Smooth muscle cell (in vitro differentiated cells): ENCODE measurements at regions not wholly inside any gene's neighbourhood (a gene's known extent, or its start where the extent isn't known, plus 50 kb on each side); places are given as distances from the start of the nearest gene placed in this dataset.
A peak's percentile ranks its signal among the peaks of the same experiment; 100 is the strongest.

ENCODE experiments used
- DNase-seq: peaks from one replicate; lab custom pipeline; 2025; ENCODE audit not compliant: unreplicated experiment; lab: John Stamatoyannopoulos, UW
- H2AFZ ChIP-seq: fragments of 200-600 bp; sonication (generic); 2 replicates; pipeline ENCODE4 v1.6.0; 2016; ENCODE audit warnings: antibody characterized with exemption, low read depth, mild to moderate bottlenecking
- H3F3A ChIP-seq: fragments of 200-600 bp; sonication (generic); 2 replicates; pipeline ENCODE4 v1.6.0; 2017; ENCODE audit warnings: antibody characterized with exemption, low read depth
- H3K27ac ChIP-seq: fragments of 200-600 bp; sonication (generic); 2 replicates; pipeline ENCODE4 v1.5.1; 2016; ENCODE audit warnings: low read depth, mild to moderate bottlenecking
- H3K27me3 ChIP-seq: fragments of 200-600 bp; sonication (generic); 2 replicates; pipeline ENCODE4 v1.6.1; 2016; ENCODE audit warnings: low read depth, mild to moderate bottlenecking
- H3K36me3 ChIP-seq: fragments of 200-600 bp; sonication (generic); 2 replicates; pipeline ENCODE4 v1.5.1; 2016; ENCODE audit warnings: low read depth
- H3K4me1 ChIP-seq: fragments of 200-600 bp; sonication (generic); 2 replicates; pipeline ENCODE4 v1.5.1; 2016; ENCODE audit warnings: low read depth
- H3K4me2 ChIP-seq: fragments of 200-600 bp; sonication (generic); 2 replicates; pipeline ENCODE4 v1.6.0; 2016; ENCODE audit warnings: mild to moderate bottlenecking
- H3K4me3 ChIP-seq: fragments of 200-600 bp; sonication (generic); 2 replicates; pipeline ENCODE4 v1.5.1; 2016; ENCODE audit warnings: mild to moderate bottlenecking
- H3K79me2 ChIP-seq: fragments of 200-600 bp; sonication (generic); 2 replicates; pipeline ENCODE4 v1.6.0; 2016; ENCODE audit warnings: low read depth, mild to moderate bottlenecking
- H3K9ac ChIP-seq: fragments of 200-600 bp; sonication (generic); 2 replicates; pipeline ENCODE4 v1.6.0; 2016; ENCODE audit warnings: low read depth
- H3K9me3 ChIP-seq: fragments of 200-600 bp; sonication (generic); replicated peaks from 2 replicates; pipeline ENCODE4 v1.5.1; 2016; ENCODE audit warnings: low read depth
- H4K20me1 ChIP-seq: fragments of 200-600 bp; sonication (generic); 2 replicates; pipeline ENCODE4 v1.6.0; 2016; ENCODE audit warnings: low read depth
- CTCF ChIP-seq: fragments of 200-600 bp; sonication (generic); IDR thresholded peaks from 2 replicates; pipeline ENCODE4 v1.5.1; 2017; ENCODE audit warnings: borderline replicate concordance, mild to moderate bottlenecking, antibody characterized with exemption; ENCODE audit not compliant: insufficient read depth, poor library complexity, severe bottlenecking
- WGBS: methylation state at CpG from one replicate; pipeline ENCODE4 v1.1.7; 2016; ENCODE audit warnings: low lambda C conversion rate; 5-methylcytosine and 5-hydroxymethylcytosine counted together

GRCh38 chr5:53340956-53341750, 139.3 kb upstream of the FST start:
- Histone ChIP-seq H3K9ac (peak overlapping the region; percentile 46), H4K20me1 (no peaks in the 10 kb centered on the region), H3K79me2 (no peaks in the 10 kb centered on the region), H2AFZ (no peak overlapping the region), H3K27me3 (no peaks in the 10 kb centered on the region), H3K36me3 (no peaks in the 10 kb centered on the region), H3K27ac (peak overlapping the region; percentile 84), H3F3A (no peaks in the 10 kb centered on the region), H3K4me3 (no peak overlapping the region), H3K4me1 (peaks cover 8% of the 10 kb centered on the region), H3K4me2 (peak overlapping the region; percentile 61), H3K9me3 (no peaks in the 10 kb centered on the region)
- no peak for TF ChIP-seq CTCF
- WGBS: 100% methylated on average over 3 of the region's 3 CpGs
- no peak for DNase-seq

- peaks cover 8% of the 10 kb centered on the region for H3K4me1 ChIP-seq
- no peak overlapping the region for H3K27ac ChIP-seq
Measured at GRCh38 chr5:53342236-53342635, 138.2 kb upstream of the FST start.

GRCh38 chr5:53343187-53343586, 137.2 kb upstream of the FST start:
- H3K4me2 ChIP-seq: no peak overlapping the region
- TF ChIP-seq CTCF: no peak
- H3K9ac ChIP-seq: no peak overlapping the region
- H3K27ac ChIP-seq: peak overlapping the region; percentile 87
- H3K27me3 ChIP-seq: no peaks in the 10 kb centered on the region
- H3F3A ChIP-seq: no peaks in the 10 kb centered on the region
- no peak overlapping the region for H3K4me3 ChIP-seq
- no peak overlapping the region for H2AFZ ChIP-seq
- H3K79me2 ChIP-seq: no peaks in the 10 kb centered on the region
- DNase-seq: no peak
- H3K9me3 ChIP-seq: no peaks in the 10 kb centered on the region
- H3K36me3 ChIP-seq: no peaks in the 10 kb centered on the region
- peaks cover 8% of the 10 kb centered on the region for H3K4me1 ChIP-seq
- WGBS: 45% methylated on average over 2 of the region's 2 CpGs
- H4K20me1 ChIP-seq: no peaks in the 10 kb centered on the region

More at GRCh38 chr5:53342236-53342635, 138.2 kb upstream of the FST start:
- no peak overlapping the region for H2AFZ ChIP-seq
- TF ChIP-seq CTCF: no peak
- no peaks in the 10 kb centered on the region for H4K20me1 ChIP-seq
- no peaks in the 10 kb centered on the region for H3K36me3 ChIP-seq
- no peaks in the 10 kb centered on the region for H3F3A ChIP-seq
- no peaks in the 10 kb centered on the region for H3K79me2 ChIP-seq
- no peak for DNase-seq
- no peak overlapping the region for H3K9ac ChIP-seq
- no peaks in the 10 kb centered on the region for H3K27me3 ChIP-seq
- no peak overlapping the region for H3K4me3 ChIP-seq
- no peak overlapping the region for H3K4me2 ChIP-seq
- no peaks in the 10 kb centered on the region for H3K9me3 ChIP-seq

- 49% methylated on average over 5 of the region's 5 CpGs for WGBS
- Histone ChIP-seq H3K36me3 (no peaks in the 10 kb centered on the region), H3K9me3 (no peaks in the 10 kb centered on the region), H3K79me2 (no peaks in the 10 kb centered on the region), H3K9ac (no peak overlapping the region), H4K20me1 (no peaks in the 10 kb centered on the region), H3K27me3 (no peaks in the 10 kb centered on the region), H3K4me2 (peak overlapping the region; percentile 5), H2AFZ (peak overlapping the region; percentile 20), H3F3A (no peaks in the 10 kb centered on the region), H3K4me1 (no peaks in the 10 kb centered on the region), H3K4me3 (no peak overlapping the region), H3K27ac (peak overlapping the region; percentile 7)
- no peak for TF ChIP-seq CTCF
- no peak for DNase-seq
Measured at GRCh38 chr5:53350368-53350767, 130.1 kb upstream of the FST start.
